Mesendoderm (in vitro differentiated cells): ENCODE measurements at regions not wholly inside any gene's neighbourhood (a gene's known extent, or its start where the extent isn't known, plus 50 kb on each side); places are given as distances from the start of the nearest gene placed in this dataset.

Experiments used
- DNase-seq: peaks from one replicate; pipeline ENCODE4 v3.0.0; 2013
- H2AK5ac ChIP-seq: 2 replicates; pipeline ENCODE4 v1.6.1; 2013; ENCODE audit warnings: low read length, inconsistent platforms
- H2BK120ac ChIP-seq: 2 replicates; pipeline ENCODE4 v1.6.1; 2013; ENCODE audit warnings: low read depth, mild to moderate bottlenecking, low read length, moderate library complexity, mixed read lengths
- H2BK15ac ChIP-seq: replicated peaks from 2 replicates; pipeline ENCODE4 v1.6.1; 2013; ENCODE audit warnings: low read depth, mild to moderate bottlenecking, moderate library complexity
- H2BK5ac ChIP-seq: 2 replicates; pipeline ENCODE4 v1.6.1; 2013; ENCODE audit warnings: low read length, inconsistent platforms
- H3K18ac ChIP-seq: 2 replicates; pipeline ENCODE4 v1.6.1; 2013; ENCODE audit warnings: mild to moderate bottlenecking, low read length, mixed read lengths
- H3K23ac ChIP-seq: one replicate; pipeline ENCODE4 v1.6.1; 2013; ENCODE audit warnings: low read length
- H3K27ac ChIP-seq: 2 replicates; pipeline ENCODE4 v1.5.1; 2013; ENCODE audit warnings: low read depth, mild to moderate bottlenecking, inconsistent platforms, low read length, moderate library complexity
- H3K27me3 ChIP-seq: 2 replicates; pipeline ENCODE4 v1.6.1; 2013; ENCODE audit warnings: low read length, control low read depth, mild to moderate bottlenecking, inconsistent platforms; ENCODE audit not compliant: insufficient read depth, poor library complexity
- H3K36me3 ChIP-seq: 2 replicates; pipeline ENCODE4 v1.6.1; 2013; ENCODE audit warnings: low read length, inconsistent platforms; ENCODE audit not compliant: control insufficient read depth, insufficient read depth
- H3K4ac ChIP-seq: one replicate; pipeline ENCODE4 v1.6.1; 2013; ENCODE audit warnings: low read depth, mild to moderate bottlenecking, low read length, moderate library complexity
- H3K4me1 ChIP-seq: 2 replicates; pipeline ENCODE4 v1.6.1; 2013; ENCODE audit warnings: low read depth, low read length, inconsistent platforms; ENCODE audit not compliant: control insufficient read depth
- H3K4me2 ChIP-seq: 2 replicates; pipeline ENCODE4 v1.6.1; 2013; ENCODE audit warnings: low read length
- H3K4me3 ChIP-seq: 2 replicates; pipeline ENCODE4 v1.5.1; 2013; ENCODE audit warnings: mild to moderate bottlenecking, low read length
- H3K56ac ChIP-seq: one replicate; pipeline ENCODE4 v1.6.1; 2013; ENCODE audit warnings: low read length
- H3K79me1 ChIP-seq: 2 replicates; pipeline ENCODE4 v1.6.1; 2013; ENCODE audit warnings: low read length, inconsistent platforms
- H3K79me2 ChIP-seq: 2 replicates; pipeline ENCODE4 v1.6.1; 2013; ENCODE audit warnings: mild to moderate bottlenecking, low read length; ENCODE audit not compliant: control insufficient read depth, insufficient read depth
- H3K9ac ChIP-seq: 2 replicates; pipeline ENCODE4 v1.6.1; 2013; ENCODE audit warnings: low read length, inconsistent platforms
- H4K5ac ChIP-seq: one replicate; pipeline ENCODE4 v1.6.1; 2013; ENCODE audit warnings: low read length
- H4K8ac ChIP-seq: one replicate; pipeline ENCODE4 v1.6.1; 2013; ENCODE audit warnings: low read depth, mild to moderate bottlenecking, control low read depth, low read length, moderate library complexity
- WGBS: extraction: QIAGEN DNeasy Blood & Tissue Kit; methylation state at CpG from one replicate; pipeline ENCODE4 v1.1.7; 2013; ENCODE audit warnings: low lambda C conversion rate, missing lambda C conversion rate; ENCODE audit not compliant: insufficient coverage; ENCODE audit errors: extremely low coverage; 5-methylcytosine and 5-hydroxymethylcytosine counted together

GRCh38 chr16:86205521-86206245 is 304.6 kb upstream of the FOXF1 start:
- Histone ChIP-seq H2BK5ac (no peak overlapping the region), H3K4me3 (no peak overlapping the region), H3K56ac (no peak overlapping the region), H2BK120ac (no peak overlapping the region), H3K27me3 (no peaks in the 10 kb centered on the region), H4K5ac (no peak overlapping the region), H3K4me1 (peaks cover 3% of the 10 kb centered on the region), H3K4ac (no peak overlapping the region), H2BK15ac (no peak overlapping the region), H3K27ac (no peak overlapping the region), H3K4me2 (no peak overlapping the region), H3K79me1 (no peaks in the 10 kb centered on the region), H3K9ac (no peak overlapping the region), H3K79me2 (no peaks in the 10 kb centered on the region), H3K18ac (no peak overlapping the region), H3K23ac (no peak overlapping the region), H3K36me3 (no peaks in the 10 kb centered on the region), H4K8ac (no peak overlapping the region), H2AK5ac (no peak overlapping the region)
- no CpG with 5 or more reads among the region's 16 CpGs for WGBS
- DNase-seq: peak; percentile 15

DNA sequence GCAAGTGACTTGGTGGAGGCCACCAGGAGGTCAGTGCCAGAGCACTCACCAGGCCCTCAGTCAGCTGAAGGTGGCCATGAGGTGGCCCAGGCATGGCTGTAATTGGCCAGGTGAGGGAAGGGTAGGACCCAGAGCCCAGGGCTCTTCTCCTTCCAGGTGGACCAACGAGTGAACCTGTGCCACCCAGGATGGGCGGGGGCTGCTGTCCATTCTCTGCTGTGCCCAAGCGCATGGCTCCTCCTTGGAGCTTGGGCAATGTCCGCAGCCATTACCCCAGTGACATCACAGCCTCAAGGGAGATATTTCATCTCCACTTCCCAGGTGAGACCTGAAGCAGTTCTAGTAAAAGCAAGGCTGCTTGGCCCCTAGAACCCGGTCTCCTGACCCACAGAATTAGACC is 303.0 kb upstream of the FOXF1 start:
- no peaks in the 10 kb centered on the region for H3K36me3 ChIP-seq
- no CpG with 5 or more reads among the region's 5 CpGs for WGBS
- no peak overlapping the region for H3K23ac ChIP-seq
- H3K9ac ChIP-seq: no peak overlapping the region
- H4K5ac ChIP-seq: no peak overlapping the region
- no peaks in the 10 kb centered on the region for H3K27me3 ChIP-seq
- H2BK5ac ChIP-seq: no peak overlapping the region
- H3K4me2 ChIP-seq: no peak overlapping the region
- H2BK120ac ChIP-seq: no peak overlapping the region
- H4K8ac ChIP-seq: no peak overlapping the region
- no peak overlapping the region for H2BK15ac ChIP-seq
- DNase-seq: no peak
- no peak overlapping the region for H3K27ac ChIP-seq
- H2AK5ac ChIP-seq: no peak overlapping the region
- no peaks in the 10 kb centered on the region for H3K79me2 ChIP-seq
- no peak overlapping the region for H3K18ac ChIP-seq
- no peak overlapping the region for H3K4me3 ChIP-seq
- H3K4ac ChIP-seq: no peak overlapping the region
- peaks cover 3% of the 10 kb centered on the region for H3K4me1 ChIP-seq
- H3K79me1 ChIP-seq: no peaks in the 10 kb centered on the region
- H3K56ac ChIP-seq: no peak overlapping the region

- Histone ChIP-seq H3K18ac (no peak overlapping the region), H3K9ac (no peak overlapping the region), H2BK120ac (no peak overlapping the region), H3K4me1 (peaks cover 3% of the 10 kb centered on the region), H3K79me1 (no peaks in the 10 kb centered on the region), H2BK5ac (no peak overlapping the region), H4K5ac (no peak overlapping the region), H3K4ac (no peak overlapping the region), H3K4me3 (no peak overlapping the region), H4K8ac (no peak overlapping the region), H3K27me3 (no peaks in the 10 kb centered on the region), H3K4me2 (no peak overlapping the region), H3K23ac (no peak overlapping the region), H2AK5ac (no peak overlapping the region), H2BK15ac (no peak overlapping the region), H3K27ac (no peak overlapping the region), H3K56ac (peak overlapping the region; percentile 10), H3K36me3 (no peaks in the 10 kb centered on the region), H3K79me2 (no peaks in the 10 kb centered on the region)
- WGBS: no CpG with 5 or more reads among the region's 2 CpGs
- peak; percentile 66 for DNase-seq
Observed at GRCh38 chr16:86209202-86209601, 301.1 kb upstream of the FOXF1 start.

DNA sequence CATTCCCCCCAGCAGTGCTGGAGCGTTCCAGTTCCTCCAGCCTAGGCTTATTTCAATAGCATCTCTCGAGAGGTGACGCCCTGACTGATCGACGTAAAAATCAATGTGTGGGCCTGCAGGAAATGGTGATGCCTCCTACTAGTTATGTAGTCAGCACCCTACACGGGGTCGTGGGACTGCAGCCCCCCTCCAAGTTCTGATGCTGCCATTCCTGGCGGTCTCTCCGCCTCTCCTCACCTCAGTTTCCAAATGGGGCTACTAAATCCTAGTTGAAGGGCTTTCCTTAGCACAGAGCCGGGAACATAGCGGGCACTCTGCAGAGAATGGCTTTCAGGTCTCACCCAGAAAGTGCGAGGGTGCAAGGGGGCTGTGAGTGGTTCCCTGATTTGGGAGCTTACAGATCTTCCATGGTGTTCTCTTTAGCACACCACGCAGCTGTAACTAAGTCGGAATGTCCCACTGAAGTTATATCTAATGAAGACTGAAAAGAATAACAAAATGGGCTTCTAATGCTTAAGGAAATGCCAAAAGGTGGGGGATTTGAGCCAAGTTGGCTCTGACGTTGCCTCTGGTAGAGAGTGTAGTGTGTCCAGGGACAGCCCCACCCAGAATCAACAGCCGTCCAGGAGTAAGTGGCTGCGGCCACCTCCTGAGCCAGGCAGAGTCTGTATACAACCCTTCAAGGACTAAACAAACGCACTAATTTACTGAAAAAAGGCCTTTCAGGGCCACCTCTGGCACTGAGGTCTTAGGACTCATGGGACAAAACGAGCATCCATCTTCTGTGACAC is 299.7 kb upstream of the FOXF1 start:
- H2BK120ac ChIP-seq: no peak overlapping the region
- H3K79me1 ChIP-seq: no peaks in the 10 kb centered on the region
- no peak overlapping the region for H2BK5ac ChIP-seq
- no peaks in the 10 kb centered on the region for H3K36me3 ChIP-seq
- H3K4ac ChIP-seq: no peak overlapping the region
- H3K4me2 ChIP-seq: no peak overlapping the region
- H2BK15ac ChIP-seq: no peak overlapping the region
- no peak overlapping the region for H4K8ac ChIP-seq
- H3K9ac ChIP-seq: no peak overlapping the region
- no peak overlapping the region for H3K4me3 ChIP-seq
- no peaks in the 10 kb centered on the region for H3K79me2 ChIP-seq
- no peak overlapping the region for H3K27ac ChIP-seq
- H3K18ac ChIP-seq: no peak overlapping the region
- no peaks in the 10 kb centered on the region for H3K27me3 ChIP-seq
- peaks cover 3% of the 10 kb centered on the region for H3K4me1 ChIP-seq
- H3K56ac ChIP-seq: no peak overlapping the region
- WGBS: no CpG with 5 or more reads among the region's 19 CpGs
- no peak overlapping the region for H2AK5ac ChIP-seq
- H4K5ac ChIP-seq: no peak overlapping the region
- DNase-seq: no peak
- H3K23ac ChIP-seq: no peak overlapping the region

DNA sequence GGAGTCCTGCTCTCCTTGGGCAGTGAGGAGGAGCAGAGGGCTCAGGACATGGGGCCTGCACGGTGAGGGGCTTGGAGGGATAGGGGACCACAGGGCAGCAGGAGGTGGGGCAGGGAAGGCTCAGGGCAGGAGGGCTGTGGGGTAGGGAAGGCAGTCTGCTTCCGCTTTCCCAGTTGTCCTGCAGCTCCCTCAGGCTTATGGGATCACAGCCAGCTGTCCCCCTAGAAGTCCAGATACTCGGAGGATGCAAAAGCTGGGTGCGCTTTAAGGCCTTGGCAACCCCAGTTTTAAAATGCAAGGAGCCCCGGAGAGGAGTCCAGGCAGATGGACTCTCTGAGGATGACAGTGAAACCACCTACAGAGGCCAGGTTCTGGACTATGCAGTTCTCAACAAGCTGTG is 299.1 kb upstream of the FOXF1 start:
- no peak overlapping the region for H2AK5ac ChIP-seq
- H3K79me1 ChIP-seq: no peaks in the 10 kb centered on the region
- H3K27me3 ChIP-seq: no peaks in the 10 kb centered on the region
- H4K5ac ChIP-seq: no peak overlapping the region
- no peaks in the 10 kb centered on the region for H3K36me3 ChIP-seq
- H3K18ac ChIP-seq: no peak overlapping the region
- DNase-seq: no peak
- H3K4me2 ChIP-seq: no peak overlapping the region
- H3K23ac ChIP-seq: no peak overlapping the region
- no peak overlapping the region for H3K56ac ChIP-seq
- no peak overlapping the region for H2BK5ac ChIP-seq
- no CpG with 5 or more reads among the region's 5 CpGs for WGBS
- H2BK15ac ChIP-seq: no peak overlapping the region
- H3K27ac ChIP-seq: no peak overlapping the region
- H3K4me3 ChIP-seq: no peak overlapping the region
- no peak overlapping the region for H3K9ac ChIP-seq
- no peak overlapping the region for H3K4ac ChIP-seq
- H4K8ac ChIP-seq: no peak overlapping the region
- no peak overlapping the region for H2BK120ac ChIP-seq
- H3K4me1 ChIP-seq: peaks cover 3% of the 10 kb centered on the region
- H3K79me2 ChIP-seq: no peaks in the 10 kb centered on the region
